ENCODE measurements at regions not wholly inside any gene's neighbourhood (a gene's known extent, or its start where the extent isn't known, plus 50 kb on each side); places are given as distances from the start of the nearest gene placed in this dataset.

- Histone ChIP-seq H3K4me2 (ENCODE audit: low read depth, low read length, poor library complexity, severe bottlenecking) (no peak overlapping the region), H2AFZ (ENCODE audit: low read length) (no peak overlapping the region), H3K4me3 (ENCODE audit: low read length, poor library complexity, severe bottlenecking) (no peak overlapping the region), H4K20me1 (ENCODE audit: insufficient read depth, low read length, poor library complexity, severe bottlenecking) (no peaks in the 10 kb centered on the region), H3K79me2 (ENCODE audit: insufficient read depth, low read length) (no peaks in the 10 kb centered on the region), H3K9ac (ENCODE audit: low read depth, low read length, poor library complexity, severe bottlenecking) (no peak overlapping the region), H3K36me3 (ENCODE audit: insufficient read depth, low read length) (no peaks in the 10 kb centered on the region), H3F3A (ENCODE audit: low read depth) (no peaks in the 10 kb centered on the region), H3K9me2 (replicated peaks; ENCODE audit: low read depth, low read length) (no peaks in the 10 kb centered on the region), H3K27me3 (ENCODE audit: insufficient read depth, low read length, poor library complexity, severe bottlenecking) (no peaks in the 10 kb centered on the region), H3K9me3 (ENCODE audit: insufficient read depth, low read depth, low read length) (no peaks in the 10 kb centered on the region), H3K4me1 (ENCODE audit: insufficient read depth, low read length, poor library complexity, severe bottlenecking) (no peaks in the 10 kb centered on the region)
- no peak for TF ChIP-seq EZH2phosphoT487 (IDR thresholded peaks at IDR 0.05; ENCODE audit: borderline replicate concordance)
- no peak for TF ChIP-seq CTCF (conservative IDR thresholded peaks at IDR 0.05; ENCODE audit: low read length)
Observed at GRCh38 chr20:11143481-11143880, 469.7 kb upstream of the JAG1 start.

DNA sequence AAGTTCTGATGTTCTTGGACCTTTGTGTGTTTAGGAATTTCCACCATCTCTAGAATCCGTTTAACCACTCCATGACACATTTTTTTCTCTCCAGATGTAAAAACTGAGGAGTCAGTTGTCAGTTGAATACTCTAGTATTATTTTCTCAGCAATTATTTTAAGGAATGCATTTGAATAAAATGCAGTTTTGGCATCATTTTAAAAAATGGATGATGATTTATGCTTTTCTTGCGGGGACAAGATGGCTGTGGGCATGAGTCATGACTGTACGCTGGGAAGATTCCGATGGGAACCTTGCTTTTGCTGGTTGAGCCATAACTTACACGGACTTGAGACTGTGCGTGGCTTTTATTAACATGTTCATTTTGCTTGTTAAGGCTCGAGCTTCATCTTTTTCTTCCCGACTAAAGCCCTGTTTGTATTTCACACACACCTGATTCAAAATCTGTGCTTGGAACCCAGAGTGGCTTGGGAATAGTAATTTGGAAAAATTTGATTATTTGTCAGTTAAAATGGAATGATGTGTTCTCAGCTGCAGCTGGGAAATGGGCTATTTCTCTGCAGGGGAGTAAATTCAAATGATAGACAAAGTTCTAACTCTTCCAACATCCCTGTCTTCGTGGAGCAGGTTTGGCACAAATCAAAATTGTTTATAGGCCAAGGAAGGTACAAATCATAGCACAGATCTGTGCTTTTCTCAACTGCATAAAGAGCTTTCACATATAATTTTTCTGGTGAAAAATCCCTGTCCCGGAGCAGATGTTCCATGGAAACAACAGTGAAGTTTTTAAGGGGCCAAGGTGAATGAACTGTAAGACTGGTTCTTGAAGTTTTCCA lies 470.5 kb upstream of the JAG1 start:
- Histone ChIP-seq H3K27me3 (ENCODE audit: insufficient read depth, low read length, poor library complexity, severe bottlenecking) (no peaks in the 10 kb centered on the region), H3K79me2 (ENCODE audit: insufficient read depth, low read length) (no peaks in the 10 kb centered on the region), H3F3A (ENCODE audit: low read depth) (no peaks in the 10 kb centered on the region), H3K4me3 (ENCODE audit: low read length, poor library complexity, severe bottlenecking) (no peak overlapping the region), H4K20me1 (ENCODE audit: insufficient read depth, low read length, poor library complexity, severe bottlenecking) (no peaks in the 10 kb centered on the region), H3K9me3 (ENCODE audit: insufficient read depth, low read depth, low read length) (no peaks in the 10 kb centered on the region), H3K36me3 (ENCODE audit: insufficient read depth, low read length) (no peaks in the 10 kb centered on the region), H3K9me2 (replicated peaks; ENCODE audit: low read depth, low read length) (no peaks in the 10 kb centered on the region), H3K4me1 (ENCODE audit: insufficient read depth, low read length, poor library complexity, severe bottlenecking) (no peaks in the 10 kb centered on the region), H3K4me2 (ENCODE audit: low read depth, low read length, poor library complexity, severe bottlenecking) (no peak overlapping the region), H2AFZ (ENCODE audit: low read length) (no peak overlapping the region), H3K9ac (ENCODE audit: low read depth, low read length, poor library complexity, severe bottlenecking) (no peak overlapping the region)
- no peak for TF ChIP-seq CTCF (conservative IDR thresholded peaks at IDR 0.05; ENCODE audit: low read length)
- TF ChIP-seq EZH2phosphoT487 (IDR thresholded peaks at IDR 0.05; ENCODE audit: borderline replicate concordance), result no peak

GRCh38 chr20:11145616-11146015 lies 471.8 kb upstream of the JAG1 start:
- no peak for TF ChIP-seq CTCF (conservative IDR thresholded peaks at IDR 0.05; ENCODE audit: low read length)
- H3K9me2 ChIP-seq (replicated peaks; ENCODE audit: low read depth, low read length), result no peaks in the 10 kb centered on the region

More at GRCh38 chr20:11145616-11146015, 471.8 kb upstream of the JAG1 start:
- H3K27me3 ChIP-seq (ENCODE audit: insufficient read depth, low read length, poor library complexity, severe bottlenecking), result no peaks in the 10 kb centered on the region
- no peak overlapping the region for H3K4me2 ChIP-seq (ENCODE audit: low read depth, low read length, poor library complexity, severe bottlenecking)
- no peak overlapping the region for H3K4me3 ChIP-seq (ENCODE audit: low read length, poor library complexity, severe bottlenecking)
- H3F3A ChIP-seq (ENCODE audit: low read depth), result no peaks in the 10 kb centered on the region
- no peaks in the 10 kb centered on the region for H3K9me3 ChIP-seq (ENCODE audit: insufficient read depth, low read depth, low read length)
- H3K79me2 ChIP-seq (ENCODE audit: insufficient read depth, low read length), result no peaks in the 10 kb centered on the region
- H4K20me1 ChIP-seq (ENCODE audit: insufficient read depth, low read length, poor library complexity, severe bottlenecking), result no peaks in the 10 kb centered on the region
- H3K4me1 ChIP-seq (ENCODE audit: insufficient read depth, low read length, poor library complexity, severe bottlenecking), result no peaks in the 10 kb centered on the region
- H3K9ac ChIP-seq (ENCODE audit: low read depth, low read length, poor library complexity, severe bottlenecking), result no peak overlapping the region
- no peaks in the 10 kb centered on the region for H3K36me3 ChIP-seq (ENCODE audit: insufficient read depth, low read length)
- no peak overlapping the region for H2AFZ ChIP-seq (ENCODE audit: low read length)
